ENCODE measurements at regions not wholly inside any gene's neighbourhood (a gene's known extent, or its start where the extent isn't known, plus 50 kb on each side); places are given as distances from the start of the nearest gene placed in this dataset.

DNA sequence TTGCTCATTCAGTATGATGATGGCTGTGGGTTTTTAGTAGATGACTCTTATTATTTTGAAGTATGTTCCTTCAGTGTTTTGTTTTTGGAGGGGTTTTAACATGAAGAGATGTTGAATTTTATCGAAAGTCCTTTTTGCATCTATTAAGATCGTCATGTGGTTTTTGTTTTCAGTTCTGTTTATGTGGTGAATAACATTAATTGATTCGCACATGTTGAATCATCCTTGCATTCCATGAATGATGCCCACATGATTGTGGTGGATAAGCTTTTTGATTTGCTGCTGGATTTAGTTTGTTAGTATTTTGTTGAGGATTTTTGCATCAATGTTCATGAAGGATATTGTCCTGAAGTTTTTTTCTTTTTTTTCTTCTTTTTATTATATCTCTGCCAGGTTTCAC, 347.4 kb upstream of the EPHA5 start:
- TF ChIP-seq POLR2A (IDR thresholded peaks at IDR 0.05) = no peak
- TF ChIP-seq, protein P1, sequence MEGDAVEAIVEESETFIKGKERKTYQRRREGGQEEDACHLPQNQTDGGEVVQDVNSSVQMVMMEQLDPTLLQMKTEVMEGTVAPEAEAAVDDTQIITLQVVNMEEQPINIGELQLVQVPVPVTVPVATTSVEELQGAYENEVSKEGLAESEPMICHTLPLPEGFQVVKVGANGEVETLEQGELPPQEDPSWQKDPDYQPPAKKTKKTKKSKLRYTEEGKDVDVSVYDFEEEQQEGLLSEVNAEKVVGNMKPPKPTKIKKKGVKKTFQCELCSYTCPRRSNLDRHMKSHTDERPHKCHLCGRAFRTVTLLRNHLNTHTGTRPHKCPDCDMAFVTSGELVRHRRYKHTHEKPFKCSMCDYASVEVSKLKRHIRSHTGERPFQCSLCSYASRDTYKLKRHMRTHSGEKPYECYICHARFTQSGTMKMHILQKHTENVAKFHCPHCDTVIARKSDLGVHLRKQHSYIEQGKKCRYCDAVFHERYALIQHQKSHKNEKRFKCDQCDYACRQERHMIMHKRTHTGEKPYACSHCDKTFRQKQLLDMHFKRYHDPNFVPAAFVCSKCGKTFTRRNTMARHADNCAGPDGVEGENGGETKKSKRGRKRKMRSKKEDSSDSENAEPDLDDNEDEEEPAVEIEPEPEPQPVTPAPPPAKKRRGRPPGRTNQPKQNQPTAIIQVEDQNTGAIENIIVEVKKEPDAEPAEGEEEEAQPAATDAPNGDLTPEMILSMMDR (IDR thresholded peaks at IDR 0.05) = no peak
